SK-N-SH (cell line): ENCODE measurements at regions not wholly inside any gene's neighbourhood (a gene's known extent, or its start where the extent isn't known, plus 50 kb on each side); places are given as distances from the start of the nearest gene placed in this dataset.

Experiments used
- CTCF ChIA-PET: fragments of 300-600, 350-600 bp; formaldehyde crosslinking; extraction: SDS; loops from one replicate; lab custom pipeline; 2021; lab: Yijun Ruan, JAX
- POLR2A ChIA-PET: fragments of 350-600 bp; sonication (Branson Sonifier 250); formaldehyde crosslinking; extraction: SDS; loops from one replicate; lab custom pipeline; 2020; ENCODE audit warnings: antibody characterized with exemption, inconsistent platforms; lab: Yijun Ruan, JAX
- DNase-seq: peaks from one replicate; pipeline ENCODE4 v3.0.0; 2012
- H2AFZ ChIP-seq: fragments of 200-600 bp; sonication (generic); 2 replicates; pipeline ENCODE4 v1.8.1; 2016; ENCODE audit warnings: antibody characterized with exemption, mild to moderate bottlenecking, low read depth
- H3F3A ChIP-seq: fragments of 200-600 bp; sonication (generic); replicated peaks from 2 replicates; pipeline ENCODE3; 2016; ENCODE audit warnings: antibody characterized with exemption, mild to moderate bottlenecking; ENCODE audit not compliant: insufficient read depth
- H3K27ac ChIP-seq, 2 experiments: fragments of 200-500 bp in 1 of 2; fragments of 200-600 bp in 1 of 2; sonication (Bioruptor generic) in 1 of 2; sonication (generic), shearing (Covaris generic) in 1 of 2; 2 replicates each; pipeline versions ENCODE4 v1.5.1 to v1.6.1; 2014 to 2016; ENCODE audit warnings: low read depth in 2 of 2, inconsistent platforms in 1 of 2, low read length in 1 of 2, mild to moderate bottlenecking in 1 of 2, mixed read lengths in 1 of 2
- H3K27me3 ChIP-seq: fragments of 200-600 bp; sonication (generic), shearing (Covaris generic); 2 replicates; pipeline ENCODE4 v1.6.1; 2016; ENCODE audit warnings: mixed run types; ENCODE audit not compliant: insufficient read depth
- H3K36me3 ChIP-seq, 2 experiments: fragments of 200-500 bp in 1 of 2; fragments of 200-600 bp in 1 of 2; sonication (Bioruptor generic) in 1 of 2; sonication (generic) in 1 of 2; replicated peaks in 1 of 2; 2 replicates each; pipeline versions ENCODE3 to v1.5.1; 2014 to 2016; ENCODE audit warnings: low read length in 1 of 2, mild to moderate bottlenecking in 1 of 2; ENCODE audit not compliant: insufficient read depth in 2 of 2, control insufficient read depth in 1 of 2
- H3K4me1 ChIP-seq, 2 experiments: fragments of 200-500 bp in 1 of 2; fragments of 200-600 bp in 1 of 2; sonication (Bioruptor generic) in 1 of 2; sonication (generic), shearing (Covaris generic) in 1 of 2; 2 replicates each; pipeline versions ENCODE4 v1.5.1 to v1.6.1; 2014 to 2016; ENCODE audit warnings: low read depth in 1 of 2, low read length in 1 of 2, mixed run types in 1 of 2; ENCODE audit not compliant: insufficient read depth in 2 of 2, control insufficient read depth in 1 of 2
- H3K4me2 ChIP-seq: fragments of 200-600 bp; sonication (generic), shearing (Covaris generic); 2 replicates; pipeline ENCODE4 v1.6.1; 2017; ENCODE audit warnings: mixed run types
- H3K4me3 ChIP-seq, 2 experiments: fragments of 200-500 bp in 1 of 2; fragments of 200-600 bp in 1 of 2; sonication (Bioruptor generic) in 1 of 2; sonication (generic), shearing (Covaris generic) in 1 of 2; 2 replicates each; pipeline versions ENCODE4 v1.5.1 to v1.8.1; 2014 to 2016; ENCODE audit warnings: low read depth in 2 of 2, inconsistent platforms in 1 of 2, low read length in 1 of 2, mild to moderate bottlenecking in 1 of 2, mixed read lengths in 1 of 2, moderate library complexity in 1 of 2
- H3K79me2 ChIP-seq: fragments of 200-600 bp; sonication (generic); 2 replicates; pipeline ENCODE4 v1.8.1; 2017; ENCODE audit warnings: mild to moderate bottlenecking; ENCODE audit not compliant: insufficient read depth
- H3K9ac ChIP-seq: fragments of 200-600 bp; sonication (generic); 2 replicates; pipeline ENCODE4 v1.6.1; 2017; ENCODE audit warnings: mixed run types
- H3K9me2 ChIP-seq: fragments of 200-600 bp; sonication (generic); 2 replicates; pipeline ENCODE4 v1.6.1; 2017; ENCODE audit warnings: mixed run types
- H3K9me3 ChIP-seq: fragments of 200-600 bp; sonication (generic); 2 replicates; pipeline ENCODE4 v1.6.1; 2017; ENCODE audit warnings: mixed run types, mild to moderate bottlenecking, moderate library complexity
- H4K20me1 ChIP-seq: fragments of 200-600 bp; sonication (generic); 2 replicates; pipeline ENCODE4 v1.6.1; 2017; ENCODE audit warnings: mild to moderate bottlenecking, mixed run types; ENCODE audit not compliant: insufficient read depth
- CTCF ChIP-seq: fragments of 200-600 bp; sonication (generic); IDR thresholded peaks from 2 replicates; pipeline ENCODE4 v1.6.1; 2017; ENCODE audit warnings: antibody characterized with exemption, mild to moderate bottlenecking, moderate library complexity
- EZH2phosphoT487 ChIP-seq: fragments of 200-600 bp; sonication (generic); IDR thresholded peaks from 2 replicates; pipeline ENCODE4 v1.6.1; 2017; ENCODE audit warnings: low read depth, mixed run types, mild to moderate bottlenecking, antibody characterized with exemption, moderate library complexity, borderline replicate concordance
- FOSL2 ChIP-seq: IDR thresholded peaks from 2 replicates; pipeline ENCODE4 v1.4.0; 2012; ENCODE audit warnings: low read depth, mild to moderate bottlenecking, moderate library complexity, borderline replicate concordance
- FOXM1 ChIP-seq: IDR thresholded peaks from 2 replicates; pipeline ENCODE4 v1.4.0; 2012; ENCODE audit warnings: low read depth, mild to moderate bottlenecking
- GABPA ChIP-seq: IDR thresholded peaks from 2 replicates; pipeline ENCODE4 v1.4.0; 2012; ENCODE audit warnings: low read depth, mild to moderate bottlenecking
- GATA2 ChIP-seq: sonication (generic); formaldehyde crosslinking; IDR thresholded peaks from 2 replicates; pipeline ENCODE4 v1.5.0; 2020; ENCODE audit warnings: mild to moderate bottlenecking, missing genetic modification reagents
- JUND ChIP-seq: IDR thresholded peaks from 2 replicates; pipeline ENCODE4 v1.4.0; 2012
- MAX ChIP-seq: IDR thresholded peaks from 2 replicates; pipeline ENCODE4 v1.4.0; 2012; ENCODE audit warnings: low read depth
- MEF2A ChIP-seq: IDR thresholded peaks from 2 replicates; pipeline ENCODE4 v1.4.0; 2012; ENCODE audit warnings: low read depth, borderline replicate concordance
- NFIC ChIP-seq: IDR thresholded peaks from 2 replicates; pipeline ENCODE4 v1.4.0; 2012; ENCODE audit warnings: borderline replicate concordance
- PBX3 ChIP-seq: IDR thresholded peaks from 2 replicates; pipeline ENCODE4; 2012
- RAD21 ChIP-seq: IDR thresholded peaks from 2 replicates; pipeline ENCODE4 v1.6.1; 2012; ENCODE audit warnings: mild to moderate bottlenecking, low read length
- TEAD4 ChIP-seq: IDR thresholded peaks from 2 replicates; pipeline ENCODE4 v1.4.0; 2012; ENCODE audit warnings: mild to moderate bottlenecking, borderline replicate concordance; ENCODE audit not compliant: insufficient read depth
- WGBS: methylation state at CpG from one replicate; pipeline ENCODE4 v1.1.6; 2017; ENCODE audit warnings: low lambda C conversion rate; 5-methylcytosine and 5-hydroxymethylcytosine counted together

- no peak overlapping the region for H2AFZ ChIP-seq
- no peaks in the 10 kb centered on the region for H3K79me2 ChIP-seq
- no peak overlapping the region for H3K4me2 ChIP-seq
- H3K9me2 ChIP-seq, result no peaks in the 10 kb centered on the region
- no peaks in the 10 kb centered on the region for H3K36me3 ChIP-seq
- no peaks in the 10 kb centered on the region for H3K4me1 ChIP-seq
- H3K27me3 ChIP-seq, result no peaks in the 10 kb centered on the region
- DNase-seq, result no peak
- CTCF ChIA-PET, result interaction anchor here (1.2 to 1.4 kb wide), 2 partner anchors 25 to 31 kb away, joined by 3 to 4 read pairs; no protein-coding TSS in a partner anchor
- no peak overlapping the region for H3K27ac ChIP-seq
- POLR2A ChIA-PET, result no interaction called here
- 44% methylated on average over 4 of the region's 4 CpGs for WGBS
- H3K4me3 ChIP-seq, result no peak overlapping the region
- TF ChIP-seq PBX3 (no peak), JUND (no peak), GABPA (no peak), FOXM1 (no peak), FOSL2 (no peak), CTCF (no peak), GATA2 (CRISPR knock-in tag) (no peak), MEF2A (no peak), MAX (no peak), RAD21 (no peak)
- H3F3A ChIP-seq, result no peaks in the 10 kb centered on the region
- no peak overlapping the region for H3K9ac ChIP-seq
- H3K9me3 ChIP-seq, result no peaks in the 10 kb centered on the region
- no peaks in the 10 kb centered on the region for H4K20me1 ChIP-seq
Observed at GRCh38 chr21:16169102-16169511, 439.3 kb downstream of the USP25 start.

- WGBS, result 31% methylated on average over 1 of the region's 1 CpG
- Histone ChIP-seq H2AFZ (no peak overlapping the region), H3K4me1 (no peaks in the 10 kb centered on the region), H3K36me3 (no peaks in the 10 kb centered on the region), H3K9me2 (no peaks in the 10 kb centered on the region), H3K27ac (no peak overlapping the region), H4K20me1 (no peaks in the 10 kb centered on the region), H3K79me2 (no peaks in the 10 kb centered on the region), H3K27me3 (no peaks in the 10 kb centered on the region), H3K9me3 (no peaks in the 10 kb centered on the region), H3K9ac (no peak overlapping the region), H3K4me2 (no peak overlapping the region), H3K4me3 (no peak overlapping the region), H3F3A (no peaks in the 10 kb centered on the region)
- ChIA-PET POLR2A (no interaction called here), CTCF (interaction anchor here (1.2 kb wide), 1 partner anchor 32 kb away, joined by 3 read pairs; no protein-coding TSS in a partner anchor)
- DNase-seq, result no peak
- TF ChIP-seq EZH2phosphoT487, result no peak
- TF ChIP-seq PBX3, result no peak
- no peak for TF ChIP-seq GATA2 (CRISPR knock-in tag)
- TF ChIP-seq TEAD4, result no peak
- no peak for TF ChIP-seq FOSL2
- no peak for TF ChIP-seq CTCF
- no peak for TF ChIP-seq MEF2A
- TF ChIP-seq NFIC, result no peak
Observed at GRCh38 chr21:16169779-16170178, 440.0 kb downstream of the USP25 start.
